Posterior cingulate gyrus (tissue), 11 donors: ENCODE measurements at regions not wholly inside any gene's neighbourhood (a gene's known extent, or its start where the extent isn't known, plus 50 kb on each side); places are given as distances from the start of the nearest gene placed in this dataset.

Source experiments
- DNase-seq, 10 donors: peaks; one replicate each; pipeline versions ENCODE4 v3.0.0 to v3.0.0-alpha.2; 2020 to 2021; ENCODE audit warnings: mixed read lengths in 3 of 10
- intact Hi-C: fragments of 100-400 bp; cut with DNase I; formaldehyde crosslinking; loops from one replicate; pipeline ENCODE4 v1.15.1; 2023

GRCh38 chr3:127120851-127121647, 71.9 kb upstream of the PRR23E start:
- intact Hi-C loops = no loop called here
- DNase-seq = peak in 2 of 10 donors; percentile 69 to 80

- intact Hi-C loops = no loop called here
- no peak for DNase-seq
Measured at GRCh38 chr3:127121885-127122284, 71.0 kb upstream of the PRR23E start.

GRCh38 chr3:127123533-127123932, 69.4 kb upstream of the PRR23E start:
- peak in 1 of 10 donors; percentile 57 for DNase-seq
- intact Hi-C loops = no loop called here

- intact Hi-C loops = no loop called here
- DNase-seq = no peak
Measured at GRCh38 chr3:127124120-127124519, 68.8 kb upstream of the PRR23E start.

- intact Hi-C loops = no loop called here
- no peak for DNase-seq
Measured at GRCh38 chr3:127131424-127132170, 61.3 kb upstream of the PRR23E start.

GRCh38 chr3:127132876-127133275, 60.1 kb upstream of the PRR23E start:
- intact Hi-C loops = no loop called here
- no peak for DNase-seq

- intact Hi-C loops = no loop called here
- DNase-seq = no peak
Measured at GRCh38 chr3:127133971-127134370, 59.0 kb upstream of the PRR23E start.

GRCh38 chr3:127134466-127134865, 58.5 kb upstream of the PRR23E start:
- DNase-seq = peak in 1 of 10 donors; percentile 44
- intact Hi-C loops = no loop called here

GRCh38 chr3:127134887-127135240, 58.1 kb upstream of the PRR23E start:
- no peak for DNase-seq
- intact Hi-C loops = no loop called here

GRCh38 chr3:127135241-127136023, 57.5 kb upstream of the PRR23E start:
- DNase-seq = peak in 6 of 10 donors; percentile 40 to 92 (median 71)
- intact Hi-C loops = no loop called here

- intact Hi-C loops = no loop called here
- peak in 2 of 10 donors; percentile 77 to 84 for DNase-seq
Measured at GRCh38 chr3:127136024-127136600, 56.8 kb upstream of the PRR23E start.

GRCh38 chr3:127136706-127137105, 56.2 kb upstream of the PRR23E start:
- intact Hi-C loops = no loop called here
- peak in 1 of 10 donors; percentile 51 for DNase-seq

GRCh38 chr3:127137113-127137512, 55.8 kb upstream of the PRR23E start:
- intact Hi-C loops = no loop called here

GRCh38 chr3:127137757-127138536, 55.0 kb upstream of the PRR23E start:
- peak in 1 of 10 donors; percentile 75 for DNase-seq
- intact Hi-C loops = no loop called here

More at GRCh38 chr3:127137113-127137512, 55.8 kb upstream of the PRR23E start:
- DNase-seq = peak in 1 of 10 donors; percentile 57

- intact Hi-C loops = no loop called here
- DNase-seq = peak in 2 of 10 donors; percentile 66 to 72
Measured at GRCh38 chr3:127139601-127140500, 53.1 kb upstream of the PRR23E start.

- intact Hi-C loops = no loop called here
- DNase-seq = peak in 1 of 10 donors; percentile 77
Measured at GRCh38 chr3:127140501-127141460, 52.1 kb upstream of the PRR23E start.

- DNase-seq = peak in 1 of 10 donors; percentile 76
- intact Hi-C loops = no loop called here
Measured at GRCh38 chr3:127141921-127142730, 50.8 kb upstream of the PRR23E start.
